ENCODE measurements at regions not wholly inside any gene's neighbourhood (a gene's known extent, or its start where the extent isn't known, plus 50 kb on each side); places are given as distances from the start of the nearest gene placed in this dataset.

GRCh38 chr7:25742316-25742715 lies 409.7 kb upstream of the NFE2L3 start:
- no peak for TF ChIP-seq CTCF (IDR thresholded peaks at IDR 0.05)
- no peak for TF ChIP-seq EZH2 (IDR thresholded peaks at IDR 0.05; ENCODE audit: borderline replicate concordance, insufficient read depth, low read depth, low read length, poor library complexity, severe bottlenecking)
